ENCODE measurements at regions not wholly inside any gene's neighbourhood (a gene's known extent, or its start where the extent isn't known, plus 50 kb on each side); places are given as distances from the start of the nearest gene placed in this dataset.

DNA sequence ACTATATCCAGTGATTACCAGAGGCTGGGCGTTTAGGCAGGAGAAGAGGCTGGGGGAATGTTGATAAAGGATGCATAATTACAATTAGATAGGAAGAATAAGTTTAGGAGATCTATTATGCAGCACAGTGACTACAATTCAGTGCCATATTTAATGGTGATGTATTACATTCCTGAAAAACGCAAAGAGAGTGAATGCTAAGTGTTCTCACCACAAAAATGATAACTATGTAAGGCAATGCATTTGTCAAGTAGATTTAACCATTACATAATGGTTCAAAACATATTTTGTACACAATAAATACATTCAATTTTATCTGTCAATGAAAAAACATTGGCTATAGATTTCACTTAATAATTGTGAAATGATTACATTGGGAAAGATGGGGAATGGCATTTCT is 548.9 kb downstream of the NUF2 start:
- Histone ChIP-seq H3K4me1 (ENCODE audit: control extremely low read depth in 1 of 4, control insufficient read depth in 4 of 4, insufficient read depth in 4 of 4, low read length in 3 of 4) (no peaks in the 10 kb centered on the region), H3K27me3 (replicated peaks in 2 of 5; ENCODE audit: control insufficient read depth in 4 of 5, insufficient read depth in 5 of 5, low read length in 4 of 5) (no peaks in the 10 kb centered on the region), H3K36me3 (ENCODE audit: control insufficient read depth in 4 of 4, insufficient read depth in 4 of 4, low read length in 3 of 4) (no peaks in the 10 kb centered on the region), H3K4me3 (ENCODE audit: control insufficient read depth in 1 of 7, extremely low read depth in 1 of 7, insufficient read depth in 4 of 7, low read depth in 2 of 7, low read length in 6 of 7) (no peak overlapping the region), H3K9me3 (ENCODE audit: control extremely low read depth in 1 of 5, control insufficient read depth in 4 of 5, insufficient read depth in 2 of 5, low read depth in 1 of 5, low read length in 4 of 5) (peaks cover 0 to 3% (median 0%) of the 10 kb centered on the region in 5 experiments), H3K27ac (ENCODE audit: insufficient read depth in 1 of 2, low read depth in 1 of 2, low read length in 2 of 2, poor library complexity in 1 of 2, severe bottlenecking in 2 of 2) (no peak overlapping the region)
- WGBS (ENCODE audit: insufficient coverage) = no CpG with 5 or more reads among the region's 2 CpGs
- ChIA-PET POLR2A (no interaction called here), CTCF (no interaction called here)
- DNase-seq = no peak

DNA sequence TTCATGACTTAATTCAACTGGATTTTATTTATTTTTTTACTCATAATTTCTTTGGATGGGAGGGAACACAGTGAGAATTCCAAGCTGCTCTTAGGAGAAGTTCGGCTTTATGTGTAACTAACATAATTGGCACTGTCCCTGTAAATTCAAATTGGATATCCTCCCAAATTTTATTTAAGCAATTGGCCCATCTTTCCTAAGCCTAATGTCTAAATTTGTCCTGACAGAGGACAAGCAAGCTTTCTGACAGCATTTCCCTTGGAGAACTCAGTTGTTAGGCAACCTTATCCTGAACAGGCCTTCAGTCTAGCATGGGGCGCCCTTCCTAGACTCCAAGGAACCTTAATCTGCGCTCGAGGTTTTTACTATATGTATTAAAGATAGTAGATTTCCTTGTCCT is 550.3 kb downstream of the NUF2 start:
- H3K9me3 ChIP-seq (ENCODE audit: control extremely low read depth in 1 of 5, control insufficient read depth in 4 of 5, insufficient read depth in 2 of 5, low read depth in 1 of 5, low read length in 4 of 5) = peaks cover 0 to 3% (median 0%) of the 10 kb centered on the region in 5 experiments
- no peak overlapping the region for H3K27ac ChIP-seq (ENCODE audit: insufficient read depth in 1 of 2, low read depth in 1 of 2, low read length in 2 of 2, poor library complexity in 1 of 2, severe bottlenecking in 2 of 2)
- WGBS (ENCODE audit: insufficient coverage) = 100% methylated on average over 1 of the region's 4 CpGs
- H3K27me3 ChIP-seq (replicated peaks in 2 of 5; ENCODE audit: control insufficient read depth in 4 of 5, insufficient read depth in 5 of 5, low read length in 4 of 5) = no peaks in the 10 kb centered on the region
- DNase-seq = no peak
- H3K4me3 ChIP-seq (ENCODE audit: control insufficient read depth in 1 of 7, extremely low read depth in 1 of 7, insufficient read depth in 4 of 7, low read depth in 2 of 7, low read length in 6 of 7) = no peak overlapping the region
- POLR2A ChIA-PET = no interaction called here
- H3K4me1 ChIP-seq (ENCODE audit: control extremely low read depth in 1 of 4, control insufficient read depth in 4 of 4, insufficient read depth in 4 of 4, low read length in 3 of 4) = no peaks in the 10 kb centered on the region
- CTCF ChIA-PET = no interaction called here
- H3K36me3 ChIP-seq (ENCODE audit: control insufficient read depth in 4 of 4, insufficient read depth in 4 of 4, low read length in 3 of 4) = no peaks in the 10 kb centered on the region

DNA sequence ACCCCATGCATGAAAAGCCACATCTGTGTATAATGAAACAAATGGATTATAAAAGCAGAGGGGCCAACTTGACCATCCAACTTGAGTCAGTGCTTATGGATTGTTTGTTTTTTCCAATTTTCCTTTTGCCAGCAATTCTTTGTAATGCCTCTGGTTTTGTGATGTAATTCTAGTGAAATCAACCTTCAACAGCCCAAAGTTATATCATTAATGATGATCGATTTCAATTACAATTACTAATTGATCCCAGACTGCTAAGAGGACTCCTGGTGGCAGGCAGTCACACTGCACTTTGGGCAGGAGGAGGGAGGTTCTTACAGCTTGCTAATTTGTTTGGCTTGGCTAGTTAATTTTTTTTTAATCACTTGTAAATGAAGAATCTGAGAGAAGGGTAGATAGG is 552.3 kb downstream of the NUF2 start:
- no peaks in the 10 kb centered on the region for H3K4me1 ChIP-seq (ENCODE audit: control extremely low read depth in 1 of 4, control insufficient read depth in 4 of 4, insufficient read depth in 4 of 4, low read length in 3 of 4)
- H3K27ac ChIP-seq (ENCODE audit: insufficient read depth in 1 of 2, low read depth in 1 of 2, low read length in 2 of 2, poor library complexity in 1 of 2, severe bottlenecking in 2 of 2) = no peak overlapping the region
- peaks cover 0 to under 1% (median 0%) of the 10 kb centered on the region in 5 experiments for H3K9me3 ChIP-seq (ENCODE audit: control extremely low read depth in 1 of 5, control insufficient read depth in 4 of 5, insufficient read depth in 2 of 5, low read depth in 1 of 5, low read length in 4 of 5)
- ChIA-PET POLR2A (no interaction called here), CTCF (interaction anchor here (1.5 kb wide), 1 partner anchor 9 kb away, joined by 5 read pairs; no protein-coding TSS in a partner anchor)
- no peaks in the 10 kb centered on the region for H3K36me3 ChIP-seq (ENCODE audit: control insufficient read depth in 4 of 4, insufficient read depth in 4 of 4, low read length in 3 of 4)
- no peak for DNase-seq
- H3K27me3 ChIP-seq (replicated peaks in 2 of 5; ENCODE audit: control insufficient read depth in 4 of 5, insufficient read depth in 5 of 5, low read length in 4 of 5) = no peaks in the 10 kb centered on the region
- no CpG with 5 or more reads among the region's 1 CpG for WGBS (ENCODE audit: insufficient coverage)
- H3K4me3 ChIP-seq (ENCODE audit: control insufficient read depth in 1 of 7, extremely low read depth in 1 of 7, insufficient read depth in 4 of 7, low read depth in 2 of 7, low read length in 6 of 7) = no peak overlapping the region

DNA sequence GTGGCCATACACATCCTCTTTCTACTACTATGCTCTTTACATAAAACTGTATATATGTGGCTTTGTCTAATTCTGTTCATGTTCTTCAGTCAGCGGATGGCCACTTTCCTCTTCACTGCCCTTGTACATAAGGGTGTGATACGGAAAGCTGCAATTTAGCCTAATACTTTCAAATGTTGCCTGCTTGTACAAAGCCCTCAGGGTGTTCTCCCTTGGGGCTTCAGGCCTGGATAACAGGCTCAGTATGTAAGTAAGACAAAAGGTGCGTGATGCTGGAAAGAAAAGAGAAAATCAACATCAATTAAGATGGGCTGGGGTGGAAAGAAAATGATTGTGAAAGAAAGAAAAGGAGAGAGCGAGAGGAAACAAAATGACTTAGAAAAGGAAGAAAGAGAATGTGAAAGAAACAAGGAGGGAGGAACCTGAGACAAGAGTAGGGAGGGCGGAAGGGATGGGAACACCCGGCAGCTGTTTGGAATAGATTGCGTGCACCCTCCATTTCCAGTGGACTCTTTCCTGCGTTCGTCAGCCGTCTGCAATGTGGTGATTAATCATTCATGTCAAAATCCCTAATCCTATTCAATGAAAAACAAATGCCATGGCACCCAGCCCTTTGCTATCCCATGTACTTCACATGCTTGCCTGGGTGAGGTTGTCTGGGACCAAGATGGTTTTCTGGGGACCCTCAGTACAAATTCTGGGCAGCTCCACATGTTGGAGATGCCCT is 553.6 kb downstream of the NUF2 start:
- Histone ChIP-seq H3K4me3 (ENCODE audit: control insufficient read depth in 1 of 7, extremely low read depth in 1 of 7, insufficient read depth in 4 of 7, low read depth in 2 of 7, low read length in 6 of 7) (no peak overlapping the region), H3K9me3 (ENCODE audit: control extremely low read depth in 1 of 5, control insufficient read depth in 4 of 5, insufficient read depth in 2 of 5, low read depth in 1 of 5, low read length in 4 of 5) (no peaks in the 10 kb centered on the region), H3K27ac (ENCODE audit: insufficient read depth in 1 of 2, low read depth in 1 of 2, low read length in 2 of 2, poor library complexity in 1 of 2, severe bottlenecking in 2 of 2) (no peak overlapping the region), H3K36me3 (ENCODE audit: control insufficient read depth in 4 of 4, insufficient read depth in 4 of 4, low read length in 3 of 4) (no peaks in the 10 kb centered on the region), H3K27me3 (replicated peaks in 2 of 5; ENCODE audit: control insufficient read depth in 4 of 5, insufficient read depth in 5 of 5, low read length in 4 of 5) (no peaks in the 10 kb centered on the region), H3K4me1 (ENCODE audit: control extremely low read depth in 1 of 4, control insufficient read depth in 4 of 4, insufficient read depth in 4 of 4, low read length in 3 of 4) (no peaks in the 10 kb centered on the region)
- ChIA-PET POLR2A (no interaction called here), CTCF (interaction anchor here (0.9 to 1.5 kb wide), 2 partner anchors 9 to 11 kb away, joined by 4 to 5 read pairs; no protein-coding TSS in a partner anchor)
- no peak for DNase-seq
- WGBS (ENCODE audit: insufficient coverage) = 88% methylated on average over 2 of the region's 10 CpGs

DNA sequence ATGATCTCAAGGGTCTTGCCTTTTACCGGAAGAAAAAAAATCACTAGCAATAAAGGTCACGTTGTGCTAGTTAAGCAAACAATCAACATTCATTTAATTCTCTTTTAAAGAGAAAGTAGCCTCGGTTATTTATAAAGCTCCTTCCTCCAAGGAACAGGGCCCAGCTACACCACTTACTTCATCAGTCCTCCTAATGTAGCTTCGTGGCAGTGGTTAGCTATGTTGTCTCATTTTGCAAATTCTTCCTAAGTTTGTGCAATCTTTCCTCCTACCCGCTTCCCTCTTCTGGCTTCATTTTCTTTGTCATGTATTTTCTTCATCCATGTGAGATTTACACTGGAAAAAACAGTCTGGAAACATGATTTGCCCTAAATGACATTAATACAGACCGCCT is 554.2 kb downstream of the NUF2 start:
- no peak for DNase-seq
- H3K4me3 ChIP-seq (ENCODE audit: control insufficient read depth in 1 of 7, extremely low read depth in 1 of 7, insufficient read depth in 4 of 7, low read depth in 2 of 7, low read length in 6 of 7) = no peak overlapping the region
- no peaks in the 10 kb centered on the region for H3K27me3 ChIP-seq (replicated peaks in 2 of 5; ENCODE audit: control insufficient read depth in 4 of 5, insufficient read depth in 5 of 5, low read length in 4 of 5)
- no peaks in the 10 kb centered on the region for H3K9me3 ChIP-seq (ENCODE audit: control extremely low read depth in 1 of 5, control insufficient read depth in 4 of 5, insufficient read depth in 2 of 5, low read depth in 1 of 5, low read length in 4 of 5)
- CTCF ChIA-PET = no interaction called here
- H3K4me1 ChIP-seq (ENCODE audit: control extremely low read depth in 1 of 4, control insufficient read depth in 4 of 4, insufficient read depth in 4 of 4, low read length in 3 of 4) = no peaks in the 10 kb centered on the region
- 85% methylated on average over 5 of the region's 6 CpGs for WGBS (ENCODE audit: insufficient coverage)
- no peak overlapping the region for H3K27ac ChIP-seq (ENCODE audit: insufficient read depth in 1 of 2, low read depth in 1 of 2, low read length in 2 of 2, poor library complexity in 1 of 2, severe bottlenecking in 2 of 2)
- H3K36me3 ChIP-seq (ENCODE audit: control insufficient read depth in 4 of 4, insufficient read depth in 4 of 4, low read length in 3 of 4) = no peaks in the 10 kb centered on the region
- POLR2A ChIA-PET = no interaction called here

DNA sequence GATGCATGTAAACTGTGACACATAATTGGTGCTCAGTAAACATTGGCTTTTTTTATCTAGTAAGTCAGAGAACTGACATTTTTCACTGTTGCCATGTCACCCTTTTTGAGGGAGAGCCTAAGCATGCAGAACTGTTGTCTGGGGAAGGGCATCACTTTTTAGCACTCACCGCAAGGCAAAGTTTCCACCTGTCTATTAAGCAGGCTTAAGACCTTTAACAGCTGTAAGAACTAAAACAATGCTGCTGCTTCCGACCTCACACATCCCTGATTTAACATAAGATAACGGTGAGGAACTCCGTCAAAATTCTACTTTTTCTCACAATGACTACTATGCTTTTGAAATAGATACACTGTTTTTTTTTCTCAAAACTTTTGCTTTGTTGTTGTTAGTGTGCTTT is 554.8 kb downstream of the NUF2 start:
- CTCF ChIA-PET = no interaction called here
- WGBS (ENCODE audit: insufficient coverage) = 81% methylated on average over 2 of the region's 4 CpGs
- H3K27me3 ChIP-seq (replicated peaks in 2 of 5; ENCODE audit: control insufficient read depth in 4 of 5, insufficient read depth in 5 of 5, low read length in 4 of 5) = no peaks in the 10 kb centered on the region
- POLR2A ChIA-PET = no interaction called here
- no peaks in the 10 kb centered on the region for H3K36me3 ChIP-seq (ENCODE audit: control insufficient read depth in 4 of 4, insufficient read depth in 4 of 4, low read length in 3 of 4)
- H3K4me3 ChIP-seq (ENCODE audit: control insufficient read depth in 1 of 7, extremely low read depth in 1 of 7, insufficient read depth in 4 of 7, low read depth in 2 of 7, low read length in 6 of 7) = no peak overlapping the region
- no peaks in the 10 kb centered on the region for H3K4me1 ChIP-seq (ENCODE audit: control extremely low read depth in 1 of 4, control insufficient read depth in 4 of 4, insufficient read depth in 4 of 4, low read length in 3 of 4)
- H3K27ac ChIP-seq (ENCODE audit: insufficient read depth in 1 of 2, low read depth in 1 of 2, low read length in 2 of 2, poor library complexity in 1 of 2, severe bottlenecking in 2 of 2) = no peak overlapping the region
- no peak for DNase-seq
- H3K9me3 ChIP-seq (ENCODE audit: control extremely low read depth in 1 of 5, control insufficient read depth in 4 of 5, insufficient read depth in 2 of 5, low read depth in 1 of 5, low read length in 4 of 5) = no peaks in the 10 kb centered on the region

DNA sequence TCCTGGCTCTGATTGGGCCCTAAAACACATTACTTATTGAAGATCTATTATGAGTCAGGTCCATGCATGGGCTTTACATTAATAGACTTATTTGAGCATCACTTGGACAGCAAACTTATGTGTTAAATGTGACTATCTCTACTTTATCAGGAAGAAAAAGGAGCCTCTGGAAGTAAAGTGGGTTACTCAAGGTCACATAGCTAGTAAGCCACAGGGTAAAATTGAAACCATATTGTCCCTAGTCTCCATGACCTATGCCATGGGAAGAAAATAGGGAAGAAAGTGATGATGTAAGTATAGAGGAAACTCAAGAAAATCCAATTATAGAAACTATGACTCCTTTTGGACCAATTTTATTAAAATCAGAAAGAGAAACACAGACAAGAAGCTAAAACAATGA is 555.3 kb downstream of the NUF2 start:
- Histone ChIP-seq H3K36me3 (ENCODE audit: control insufficient read depth in 4 of 4, insufficient read depth in 4 of 4, low read length in 3 of 4) (no peaks in the 10 kb centered on the region), H3K4me1 (ENCODE audit: control extremely low read depth in 1 of 4, control insufficient read depth in 4 of 4, insufficient read depth in 4 of 4, low read length in 3 of 4) (no peaks in the 10 kb centered on the region), H3K27ac (ENCODE audit: insufficient read depth in 1 of 2, low read depth in 1 of 2, low read length in 2 of 2, poor library complexity in 1 of 2, severe bottlenecking in 2 of 2) (no peak overlapping the region), H3K27me3 (replicated peaks in 2 of 5; ENCODE audit: control insufficient read depth in 4 of 5, insufficient read depth in 5 of 5, low read length in 4 of 5) (no peaks in the 10 kb centered on the region), H3K4me3 (ENCODE audit: control insufficient read depth in 1 of 7, extremely low read depth in 1 of 7, insufficient read depth in 4 of 7, low read depth in 2 of 7, low read length in 6 of 7) (no peak overlapping the region), H3K9me3 (ENCODE audit: control extremely low read depth in 1 of 5, control insufficient read depth in 4 of 5, insufficient read depth in 2 of 5, low read depth in 1 of 5, low read length in 4 of 5) (no peaks in the 10 kb centered on the region)
- DNase-seq = no peak
- CTCF ChIA-PET = no interaction called here
- POLR2A ChIA-PET = no interaction called here

All from common myeloid progenitor, CD34-positive (primary cell).